22Rv1 (cell line): ENCODE measurements at regions not wholly inside any gene's neighbourhood (a gene's known extent, or its start where the extent isn't known, plus 50 kb on each side); places are given as distances from the start of the nearest gene placed in this dataset.

Experiments used
- CTCF ChIP-seq: fragments of 450-650 bp; IDR thresholded peaks from 2 replicates; pipeline ENCODE4 v1.5.1; 2017; ENCODE audit warnings: mild to moderate bottlenecking
- ZFX ChIP-seq: fragments of 450-650 bp; IDR thresholded peaks from 2 replicates; pipeline ENCODE4 v1.6.1; 2017; ENCODE audit warnings: antibody characterized with exemption, borderline replicate concordance

DNA sequence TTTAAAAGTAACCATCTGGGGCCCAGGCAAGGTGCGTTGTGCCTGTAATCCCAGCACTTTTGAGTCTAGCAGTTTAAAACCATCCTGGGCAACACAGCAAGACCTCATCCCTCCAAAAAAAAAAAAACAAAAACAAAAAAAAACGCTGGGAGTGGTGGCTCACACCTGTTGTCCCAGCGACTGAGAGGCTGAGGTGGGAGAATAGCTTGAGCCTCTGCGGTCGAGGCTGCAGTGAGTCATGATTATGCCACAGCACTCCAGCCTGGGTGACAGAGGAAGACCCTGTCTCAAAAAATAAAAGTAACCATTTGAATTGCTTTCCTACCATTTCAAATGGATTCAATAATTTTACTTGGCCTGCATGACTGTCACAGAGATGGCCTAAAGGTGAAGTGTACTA is 186.5 kb upstream of the ATP2B1 start:
- no peak for TF ChIP-seq CTCF
- TF ChIP-seq ZFX = no peak
